Omental fat pad (tissue), 3 donors: ENCODE measurements at regions not wholly inside any gene's neighbourhood (a gene's known extent, or its start where the extent isn't known, plus 50 kb on each side); places are given as distances from the start of the nearest gene placed in this dataset.

Experiments used
- ATAC-seq: fragments of 150-250 bp; one replicate; pipeline ENCODE4 v1.9.1; 2016; ENCODE audit warnings: mild to moderate bottlenecking, moderate library complexity; ENCODE audit not compliant: low FRiP score
- DNase-seq: peaks from one replicate; pipeline ENCODE4 v3.0.0-alpha.2; 2019; ENCODE audit warnings: low spot score
- CTCF ChIP-seq, 3 donors: fragments of 450-650 bp; IDR thresholded peaks; one replicate each; pipeline ENCODE4 v1.5.1; 2016 to 2017; ENCODE audit warnings: antibody characterized with exemption in 3 of 3, mild to moderate bottlenecking in 3 of 3, moderate library complexity in 2 of 3

GRCh38 chr1:38284953-38285352 is 238.4 kb upstream of the POU3F1 start:
- no peak for ATAC-seq
- no peak for DNase-seq
- no peak for TF ChIP-seq CTCF (IDR thresholded peaks at IDR 0.05)

GRCh38 chr1:38283696-38284470 is 237.3 kb upstream of the POU3F1 start:
- DNase-seq (no peak), ATAC-seq (no peak)
- TF ChIP-seq CTCF (IDR thresholded peaks at IDR 0.05) = no peak

GRCh38 chr1:38279148-38279547 is 232.6 kb upstream of the POU3F1 start:
- ATAC-seq (no peak), DNase-seq (no peak)
- TF ChIP-seq CTCF (IDR thresholded peaks at IDR 0.05) = no peak

- TF ChIP-seq CTCF (IDR thresholded peaks at IDR 0.05) = no peak
- ATAC-seq (no peak), DNase-seq (no peak)
Measured at GRCh38 chr1:38277646-38278045, 231.1 kb upstream of the POU3F1 start.

GRCh38 chr1:38275960-38276359 is 229.4 kb upstream of the POU3F1 start:
- DNase-seq (no peak), ATAC-seq (no peak)
- TF ChIP-seq CTCF (IDR thresholded peaks at IDR 0.05) = no peak

- ATAC-seq (no peak), DNase-seq (no peak)
Measured at GRCh38 chr1:38274974-38275373, 228.4 kb upstream of the POU3F1 start.

More at GRCh38 chr1:38274974-38275373, 228.4 kb upstream of the POU3F1 start:
- no peak for TF ChIP-seq CTCF (IDR thresholded peaks at IDR 0.05)
